Kidney (tissue), 13 donors: ENCODE measurements at regions not wholly inside any gene's neighbourhood (a gene's known extent, or its start where the extent isn't known, plus 50 kb on each side); places are given as distances from the start of the nearest gene placed in this dataset.

Source experiments
- DNase-seq, 5 donors: peaks; one replicate each; pipeline ENCODE4 v3.0.0-alpha.2; 2013 to 2020
- FAIRE-seq: peaks from 2 replicates; lab custom pipeline; 2012; peaks lifted over from hg19 to GRCh38; lab: Jason Lieb, UNC
- H3K27ac ChIP-seq, 2 donors: one replicate each; pipeline ENCODE4 v1.7.0; 2013; ENCODE audit warnings: low read depth in 2 of 2, low read length in 2 of 2, inconsistent platforms in 1 of 2
- H3K27me3 ChIP-seq: one replicate; pipeline ENCODE4 v1.7.1; 2013; ENCODE audit warnings: low read length, inconsistent platforms; ENCODE audit not compliant: control insufficient read depth, insufficient read depth
- H3K36me3 ChIP-seq, 3 donors: one replicate each; pipeline versions ENCODE4 v1.7.0 to v1.7.1; 2013; ENCODE audit warnings: low read length in 3 of 3, control low read depth in 1 of 3, inconsistent platforms in 1 of 3; ENCODE audit not compliant: insufficient read depth in 3 of 3, control insufficient read depth in 2 of 3
- H3K4me1 ChIP-seq, 3 donors: one replicate each; pipeline versions ENCODE4 v1.7.0 to v1.7.1; 2013; ENCODE audit warnings: low read length in 3 of 3, inconsistent platforms in 1 of 3, low read depth in 1 of 3; ENCODE audit not compliant: control insufficient read depth in 2 of 3, insufficient read depth in 2 of 3
- H3K4me3 ChIP-seq, 3 donors: one replicate each; pipeline versions ENCODE4 v1.7.0 to v1.8.1; 2013; ENCODE audit warnings: low read length in 3 of 3, control low read depth in 1 of 3, inconsistent platforms in 1 of 3
- H3K9ac ChIP-seq, 3 donors: one replicate each; pipeline versions ENCODE4 v1.7.0 to v1.7.1; 2013; ENCODE audit warnings: low read length in 3 of 3, control low read depth in 1 of 3, inconsistent platforms in 1 of 3
- H3K9me3 ChIP-seq, 3 donors: one replicate each; pipeline versions ENCODE4 v1.7.0 to v1.7.1; 2013; ENCODE audit warnings: low read length in 3 of 3, control low read depth in 1 of 3, inconsistent platforms in 1 of 3; ENCODE audit not compliant: control insufficient read depth in 2 of 3, insufficient read depth in 1 of 3
- CTCF ChIP-seq: IDR thresholded peaks from 3 replicates; pipeline ENCODE4 v1.5.1; 2012; ENCODE audit warnings: mild to moderate bottlenecking, moderate library complexity, borderline replicate concordance; ENCODE audit not compliant: insufficient read depth; ENCODE audit errors: extremely low read depth
- intact Hi-C: fragments of 100-400 bp; cut with DNase I; formaldehyde crosslinking; loops from one replicate; pipeline ENCODE4 v1.11.1; 2022
- donor health status: control.
- donor health status: control.
- donor health status: control.
- donor health status: control.
- donor health status: control.
- donor health status: DM: yes; HTN: yes; CAD: no.
- donor health status: Normal renal cell carcinoma (clear cell type).

GRCh38 chr9:107410420-107410819 lies 79.1 kb downstream of the KLF4 start:
- H3K4me3 ChIP-seq = no peak overlapping the region
- no peak overlapping the region for H3K9ac ChIP-seq
- H3K27me3 ChIP-seq = no peaks in the 10 kb centered on the region
- TF ChIP-seq CTCF = no peak
- no peaks in the 10 kb centered on the region for H3K36me3 ChIP-seq
- DNase-seq (no peak), FAIRE-seq (no peak)
- intact Hi-C loops = no loop called here
- H3K9me3 ChIP-seq = no peaks in the 10 kb centered on the region
- H3K27ac ChIP-seq = no peak overlapping the region
- H3K4me1 ChIP-seq = no peaks in the 10 kb centered on the region

- FAIRE-seq = no peak
- intact Hi-C loops = no loop called here
- no peaks in the 10 kb centered on the region for H3K9me3 ChIP-seq
Measured at GRCh38 chr9:107409581-107410389, 79.8 kb downstream of the KLF4 start.

GRCh38 chr9:107407675-107408074 lies 81.9 kb downstream of the KLF4 start:
- Histone ChIP-seq H3K27me3 (no peaks in the 10 kb centered on the region), H3K27ac (no peak overlapping the region), H3K4me3 (no peak overlapping the region), H3K9me3 (no peaks in the 10 kb centered on the region), H3K9ac (no peak overlapping the region), H3K36me3 (no peaks in the 10 kb centered on the region), H3K4me1 (no peaks in the 10 kb centered on the region)
- no peak for TF ChIP-seq CTCF
- FAIRE-seq (no peak), DNase-seq (no peak)
- intact Hi-C loops = no loop called here

More at GRCh38 chr9:107409581-107410389, 79.8 kb downstream of the KLF4 start:
- DNase-seq = no peak
- Histone ChIP-seq H3K27ac (no peak overlapping the region), H3K4me1 (no peaks in the 10 kb centered on the region), H3K9ac (no peak overlapping the region), H3K4me3 (no peak overlapping the region), H3K36me3 (no peaks in the 10 kb centered on the region), H3K27me3 (no peaks in the 10 kb centered on the region)
- no peak for TF ChIP-seq CTCF
